GM12865 (cell line): ENCODE measurements at regions not wholly inside any gene's neighbourhood (a gene's known extent, or its start where the extent isn't known, plus 50 kb on each side); places are given as distances from the start of the nearest gene placed in this dataset.
"Not testable (repeated sequence)": the region's sequence is repeated elsewhere in the genome, so short reads cannot be mapped to it uniquely, and the experiment has no call there.

ENCODE experiments used
- DNase-seq: peaks from one replicate; pipeline ENCODE4 v3.0.0; 2010; ENCODE audit warnings: low read depth
- H3K4me3 ChIP-seq: 2 replicates; pipeline ENCODE4 v1.5.1; 2011; ENCODE audit warnings: mild to moderate bottlenecking, low read depth, low read length, control low read depth
- CTCF ChIP-seq: IDR thresholded peaks from 2 replicates; pipeline ENCODE4 v1.5.1; 2011; ENCODE audit warnings: low read length, control low read depth, low read depth, inconsistent platforms; ENCODE audit not compliant: insufficient read depth; ENCODE audit errors: missing control alignments

GRCh38 chr7:96861-97260 lies 95.5 kb upstream of the FAM20C start:
- no peak for TF ChIP-seq CTCF
- no peak overlapping the region for H3K4me3 ChIP-seq
- DNase-seq = no peak

- no peak for TF ChIP-seq CTCF
- DNase-seq = no peak
- H3K4me3 ChIP-seq = no peak overlapping the region
These were observed 95.0 kb upstream of the FAM20C start for GRCh38 chr7:97310-97841.

- DNase-seq = no peak
- TF ChIP-seq CTCF = no peak
- H3K4me3 ChIP-seq = no peak overlapping the region
These were observed 91.0 kb upstream of the FAM20C start for GRCh38 chr7:101146-102046.

GRCh38 chr7:102047-102711 lies 90.2 kb upstream of the FAM20C start:
- no peak for TF ChIP-seq CTCF
- no peak overlapping the region for H3K4me3 ChIP-seq
- no peak for DNase-seq

- TF ChIP-seq CTCF = no peak
- H3K4me3 ChIP-seq = no peak overlapping the region
- DNase-seq = no peak
These were observed 89.7 kb upstream of the FAM20C start for GRCh38 chr7:102721-103120.

- DNase-seq, H3K4me3 ChIP-seq: not testable (repeated sequence)
These were observed 88.4 kb upstream of the FAM20C start for GRCh38 chr7:103981-104380.

- no peak overlapping the region for H3K4me3 ChIP-seq
- no peak for DNase-seq
- no peak for TF ChIP-seq CTCF
These were observed 87.4 kb upstream of the FAM20C start for GRCh38 chr7:105002-105401.
